ENCODE measurements at regions not wholly inside any gene's neighbourhood (a gene's known extent, or its start where the extent isn't known, plus 50 kb on each side); places are given as distances from the start of the nearest gene placed in this dataset.

- no peak for TF ChIP-seq CTCF (IDR thresholded peaks at IDR 0.05; ENCODE audit: borderline replicate concordance, extremely low read depth, low read length, poor library complexity, severe bottlenecking)
- no peak for TF ChIP-seq EZH2 (IDR thresholded peaks at IDR 0.05; ENCODE audit: borderline replicate concordance, low read depth, low read length, severe bottlenecking)
Measured at GRCh38 chr1:185512442-185512841, 195.4 kb upstream of the IVNS1ABP start.
